PC-3 (cell line): ENCODE measurements at regions not wholly inside any gene's neighbourhood (a gene's known extent, or its start where the extent isn't known, plus 50 kb on each side); places are given as distances from the start of the nearest gene placed in this dataset.

Source experiments
- ATAC-seq: fragments of 200-7000 bp; cut with Tn5 transposase; 2 replicates; pipeline ENCODE4 v1.9.1; 2020; ENCODE audit warnings: mild to moderate bottlenecking, moderate library complexity
- BruUV-seq: library from RNA; stranded (reverse); fragments of 400-500 nt; replicated peaks from 2 replicates; lab custom pipeline; 2021; lab: Mats Ljungman, UMichigan
- CTCF ChIA-PET: fragments of 300-600 bp; sonication (Branson Sonifier 250); formaldehyde crosslinking; loops from one replicate; lab custom pipeline; 2022; ENCODE audit warnings: antibody characterized with exemption; lab: Charles Lee
- POLR2A ChIA-PET: fragments of 300-600 bp; sonication (Branson Sonifier 250); formaldehyde crosslinking; loops from one replicate; lab custom pipeline; 2022; ENCODE audit warnings: antibody characterized with exemption; ENCODE audit not compliant: unreplicated experiment; lab: Charles Lee
- DNase-seq: peaks from one replicate; pipeline ENCODE4 v3.0.0-alpha.2; 2015
- H2AFZ ChIP-seq: fragments of 300-600 bp; sonication (generic); 2 replicates; pipeline ENCODE4 v1.6.0; 2016; ENCODE audit warnings: antibody characterized with exemption, low read length
- H3F3A ChIP-seq: fragments of 300-600 bp; sonication (generic); one replicate; pipeline ENCODE4 v1.6.0; 2017; ENCODE audit warnings: antibody characterized with exemption, low read length, control low read depth, mild to moderate bottlenecking; ENCODE audit not compliant: unreplicated experiment
- H3K27ac ChIP-seq: fragments of 300-600 bp; sonication (generic); 2 replicates; pipeline ENCODE4 v1.5.1; 2016; ENCODE audit warnings: mild to moderate bottlenecking, low read length
- H3K27me3 ChIP-seq: fragments of 300-600 bp; sonication (generic); 2 replicates; pipeline ENCODE4 v1.6.1; 2016; ENCODE audit warnings: low read length, mixed read lengths
- H3K36me3 ChIP-seq: fragments of 300-600 bp; sonication (generic); 2 replicates; pipeline ENCODE4 v1.6.1; 2016; ENCODE audit warnings: low read depth, mixed run types, low read length, mixed read lengths
- H3K4me1 ChIP-seq: fragments of 300-600 bp; sonication (generic); 2 replicates; pipeline ENCODE4 v1.5.1; 2016; ENCODE audit warnings: low read length; ENCODE audit not compliant: insufficient read depth
- H3K4me2 ChIP-seq: fragments of 300-600 bp; sonication (generic); 2 replicates; pipeline ENCODE4 v1.6.0; 2016; ENCODE audit warnings: low read length
- H3K4me3 ChIP-seq: fragments of 300-600 bp; sonication (generic); 2 replicates; pipeline ENCODE4 v1.5.1; 2016; ENCODE audit warnings: mild to moderate bottlenecking, low read length, mixed read lengths
- H3K79me2 ChIP-seq: fragments of 300-600 bp; sonication (generic); 2 replicates; pipeline ENCODE4 v1.6.1; 2017; ENCODE audit warnings: low read length, mixed read lengths
- H3K9ac ChIP-seq: fragments of 300-600 bp; sonication (generic); 2 replicates; pipeline ENCODE4 v1.6.0; 2016; ENCODE audit warnings: mild to moderate bottlenecking, low read length
- H3K9me2 ChIP-seq: fragments of 300-600 bp; sonication (generic); replicated peaks from 2 replicates; pipeline ENCODE4 v1.6.1; 2016; ENCODE audit warnings: mixed run types, low read length, mixed read lengths
- H3K9me3 ChIP-seq: fragments of 300-600 bp; sonication (generic); 2 replicates; pipeline ENCODE4 v1.6.1; 2016; ENCODE audit warnings: low read length, mixed read lengths
- H4K20me1 ChIP-seq: fragments of 300-600 bp; sonication (generic); 2 replicates; pipeline ENCODE4 v1.6.1; 2016; ENCODE audit warnings: low read length, mixed read lengths
- EZH2 ChIP-seq: fragments of 300-600 bp; sonication (generic); IDR thresholded peaks from one replicate; pipeline ENCODE4 v1.6.1; 2017; ENCODE audit warnings: antibody characterized with exemption, mild to moderate bottlenecking, low read length; ENCODE audit not compliant: unreplicated experiment
- EZH2phosphoT487 ChIP-seq: fragments of 300-600 bp; sonication (generic); IDR thresholded peaks from 2 replicates; pipeline ENCODE4 v1.6.1; 2018; ENCODE audit warnings: mild to moderate bottlenecking, antibody characterized with exemption, low read length, borderline replicate concordance
- intact Hi-C: fragments of 100-400 bp; cut with micrococcal nuclease; formaldehyde crosslinking; loops from 2 replicates; pipeline ENCODE4 v1.9.0; 2023
- TF ChIP-seq, protein P1 (sequence below): fragments of 300-600 bp; sonication (generic); conservative IDR thresholded peaks from 2 replicates; pipeline ENCODE4 v1.5.1; 2017; ENCODE audit warnings: antibody characterized with exemption, low read depth, mild to moderate bottlenecking, low read length

DNA sequence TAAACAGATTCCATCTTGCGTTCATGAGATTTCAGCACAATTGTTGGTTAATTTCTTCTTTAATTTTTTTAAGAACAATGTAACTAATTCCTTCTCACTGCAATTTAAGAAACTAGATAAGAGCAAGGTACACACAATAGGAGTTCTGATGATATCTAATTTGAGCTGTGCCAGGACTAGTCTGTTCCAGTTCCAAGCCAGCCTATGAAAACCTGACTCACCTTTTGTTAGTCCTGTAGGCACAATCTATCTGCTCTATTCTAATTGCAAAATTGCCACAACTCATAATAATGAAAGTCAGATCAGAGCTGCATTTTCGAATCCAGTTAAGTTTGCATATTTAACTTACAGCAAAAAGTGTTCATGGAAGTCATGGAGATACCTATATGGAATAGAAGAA, 494.1 kb upstream of the TUSC1 start:
- H3K27me3 ChIP-seq = no peaks in the 10 kb centered on the region
- H3K9me3 ChIP-seq = no peaks in the 10 kb centered on the region
- DNase-seq (peak; percentile 22), ATAC-seq (no peak)
- no peak overlapping the region for H3K4me2 ChIP-seq
- BruUV-seq = no TSS peak
- CTCF ChIA-PET = no interaction called here
- intact Hi-C loops = loop anchor here (10.0 kb wide), 2 partner anchors 88 to 208 kb away; no protein-coding TSS in a partner anchor
- POLR2A ChIA-PET = no interaction called here
- no peaks in the 10 kb centered on the region for H3K79me2 ChIP-seq
- no peak overlapping the region for H2AFZ ChIP-seq
- no peaks in the 10 kb centered on the region for H3K36me3 ChIP-seq
- no peak overlapping the region for H3K9ac ChIP-seq
- peaks cover 61% of the 10 kb centered on the region for H3K4me1 ChIP-seq
- H3K9me2 ChIP-seq = no peaks in the 10 kb centered on the region
- peaks cover 8% of the 10 kb centered on the region for H3F3A ChIP-seq
- no peaks in the 10 kb centered on the region for H4K20me1 ChIP-seq
- H3K27ac ChIP-seq = no peak overlapping the region
- H3K4me3 ChIP-seq = no peak overlapping the region
- no peak for TF ChIP-seq EZH2phosphoT487
- TF ChIP-seq, protein P1, sequence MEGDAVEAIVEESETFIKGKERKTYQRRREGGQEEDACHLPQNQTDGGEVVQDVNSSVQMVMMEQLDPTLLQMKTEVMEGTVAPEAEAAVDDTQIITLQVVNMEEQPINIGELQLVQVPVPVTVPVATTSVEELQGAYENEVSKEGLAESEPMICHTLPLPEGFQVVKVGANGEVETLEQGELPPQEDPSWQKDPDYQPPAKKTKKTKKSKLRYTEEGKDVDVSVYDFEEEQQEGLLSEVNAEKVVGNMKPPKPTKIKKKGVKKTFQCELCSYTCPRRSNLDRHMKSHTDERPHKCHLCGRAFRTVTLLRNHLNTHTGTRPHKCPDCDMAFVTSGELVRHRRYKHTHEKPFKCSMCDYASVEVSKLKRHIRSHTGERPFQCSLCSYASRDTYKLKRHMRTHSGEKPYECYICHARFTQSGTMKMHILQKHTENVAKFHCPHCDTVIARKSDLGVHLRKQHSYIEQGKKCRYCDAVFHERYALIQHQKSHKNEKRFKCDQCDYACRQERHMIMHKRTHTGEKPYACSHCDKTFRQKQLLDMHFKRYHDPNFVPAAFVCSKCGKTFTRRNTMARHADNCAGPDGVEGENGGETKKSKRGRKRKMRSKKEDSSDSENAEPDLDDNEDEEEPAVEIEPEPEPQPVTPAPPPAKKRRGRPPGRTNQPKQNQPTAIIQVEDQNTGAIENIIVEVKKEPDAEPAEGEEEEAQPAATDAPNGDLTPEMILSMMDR = no peak
- no peak for TF ChIP-seq EZH2

DNA sequence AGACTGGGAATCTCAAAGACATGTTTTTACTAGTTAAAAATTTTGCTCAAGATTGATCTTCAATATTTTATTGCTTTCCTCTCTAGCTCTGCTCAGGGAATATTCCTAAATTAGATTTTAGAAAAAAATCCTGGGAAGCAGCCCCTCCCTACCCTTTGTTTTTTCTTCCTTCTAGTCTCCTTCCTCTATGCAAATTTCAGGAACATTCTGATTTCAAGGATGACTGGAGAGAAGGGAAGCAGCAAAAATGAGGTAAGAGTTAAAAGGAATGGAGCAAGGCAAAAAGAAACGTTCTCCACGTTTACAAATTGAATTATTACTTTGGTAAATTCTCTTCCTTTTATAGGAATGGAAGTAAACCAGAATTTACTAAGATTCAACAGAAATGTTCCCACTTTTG, 493.4 kb upstream of the TUSC1 start:
- TF ChIP-seq, protein P1 = no peak
- TF ChIP-seq EZH2phosphoT487 = no peak
- H3K9me3 ChIP-seq = no peaks in the 10 kb centered on the region
- H3K9me2 ChIP-seq = no peaks in the 10 kb centered on the region
- H3K36me3 ChIP-seq = no peaks in the 10 kb centered on the region
- intact Hi-C loops = loop anchor here (10.0 kb wide), 2 partner anchors 87 to 207 kb away; no protein-coding TSS in a partner anchor
- H3K27ac ChIP-seq = no peak overlapping the region
- H3K9ac ChIP-seq = no peak overlapping the region
- BruUV-seq = no TSS peak
- H3K4me1 ChIP-seq = peaks cover 61% of the 10 kb centered on the region
- H3K4me2 ChIP-seq = no peak overlapping the region
- ATAC-seq = no peak
- H3K79me2 ChIP-seq = no peaks in the 10 kb centered on the region
- H3F3A ChIP-seq = peaks cover 8% of the 10 kb centered on the region
- no peak overlapping the region for H3K4me3 ChIP-seq
- H3K27me3 ChIP-seq = no peaks in the 10 kb centered on the region
- no peak for DNase-seq
- no peaks in the 10 kb centered on the region for H4K20me1 ChIP-seq
- ChIA-PET CTCF (no interaction called here), POLR2A (no interaction called here)
- no peak overlapping the region for H2AFZ ChIP-seq

DNA sequence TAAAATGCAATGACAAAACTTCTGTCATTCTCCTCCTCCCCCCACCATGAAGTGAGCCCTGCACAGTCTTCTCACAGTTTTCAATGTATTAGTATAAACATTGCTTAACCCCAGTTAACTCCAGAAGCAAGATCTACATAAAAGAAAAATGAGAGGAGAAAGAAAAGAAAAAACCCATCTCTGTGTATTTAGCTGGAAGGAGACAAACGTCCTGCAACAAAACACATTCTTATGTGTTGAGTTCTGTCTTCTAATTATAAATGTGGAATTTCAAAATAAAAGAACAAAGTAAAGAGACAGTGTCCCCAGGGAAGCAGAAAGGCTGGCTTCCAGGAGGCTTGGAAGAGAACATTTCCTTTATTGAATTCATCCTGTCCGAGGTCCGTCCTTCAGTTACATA, 491.9 kb upstream of the TUSC1 start:
- Histone ChIP-seq H3K27ac (peak overlapping the region; percentile 68), H3K9me2 (no peaks in the 10 kb centered on the region), H3K4me2 (peak overlapping the region; percentile 42), H3K79me2 (no peaks in the 10 kb centered on the region), H3K9ac (no peak overlapping the region), H3K27me3 (no peaks in the 10 kb centered on the region), H3K36me3 (no peaks in the 10 kb centered on the region), H2AFZ (no peak overlapping the region), H3K4me3 (no peak overlapping the region; the same call in 1 of the 2 replicates), H3K4me1 (peaks cover 50% of the 10 kb centered on the region), H4K20me1 (no peaks in the 10 kb centered on the region), H3F3A (peaks cover 8% of the 10 kb centered on the region), H3K9me3 (no peaks in the 10 kb centered on the region)
- TF ChIP-seq, protein P1 = no peak
- no peak for TF ChIP-seq EZH2
- no peak for TF ChIP-seq EZH2phosphoT487
- ChIA-PET CTCF (no interaction called here), POLR2A (no interaction called here)
- BruUV-seq = no TSS peak
- no peak for DNase-seq
- intact Hi-C loops = loop anchor here (10.0 kb wide), 2 partner anchors 85 to 205 kb away; no protein-coding TSS in a partner anchor
- ATAC-seq = 0 out of 2 replicates have a peak, but pooled peaks have one; percentile 12
